ENCODE measurements at regions not wholly inside any gene's neighbourhood (a gene's known extent, or its start where the extent isn't known, plus 50 kb on each side); places are given as distances from the start of the nearest gene placed in this dataset.
"Not testable (repeated sequence)": the region's sequence is repeated elsewhere in the genome, so short reads cannot be mapped to it uniquely, and the experiment has no call there.

DNA sequence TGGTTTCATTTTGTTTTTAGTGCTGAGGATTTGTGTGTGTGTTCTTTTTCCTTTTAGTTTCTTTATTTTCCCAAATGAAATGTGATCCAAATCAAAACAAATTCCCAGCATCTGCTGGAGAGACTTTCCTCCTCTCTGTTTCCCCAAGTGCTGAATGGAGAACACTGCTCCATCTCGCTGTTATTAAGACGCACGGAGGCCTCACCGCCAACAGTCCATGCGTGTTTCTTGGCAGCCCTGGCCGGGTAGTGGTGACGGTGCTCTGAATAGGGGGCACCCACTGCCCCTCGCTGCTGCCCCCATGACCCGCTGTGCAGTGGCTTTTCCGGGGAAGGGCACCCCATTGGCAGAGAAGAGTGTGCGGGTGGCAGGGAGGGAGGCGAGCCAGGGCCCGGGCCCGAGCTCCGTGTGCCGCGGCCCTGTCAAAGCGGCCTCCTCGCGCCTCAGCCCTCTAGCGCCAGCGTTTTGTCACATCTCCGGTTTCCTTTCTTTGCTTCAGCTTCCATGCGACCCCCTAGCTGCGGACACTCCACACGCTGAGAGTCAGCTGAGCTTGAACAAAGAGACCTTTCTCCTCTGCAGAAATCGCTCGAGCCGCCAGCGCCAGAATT lies 473.7 kb upstream of the SALL3 start:
- DNase-seq (ENCODE audit: low spot score), result no peak

DNA sequence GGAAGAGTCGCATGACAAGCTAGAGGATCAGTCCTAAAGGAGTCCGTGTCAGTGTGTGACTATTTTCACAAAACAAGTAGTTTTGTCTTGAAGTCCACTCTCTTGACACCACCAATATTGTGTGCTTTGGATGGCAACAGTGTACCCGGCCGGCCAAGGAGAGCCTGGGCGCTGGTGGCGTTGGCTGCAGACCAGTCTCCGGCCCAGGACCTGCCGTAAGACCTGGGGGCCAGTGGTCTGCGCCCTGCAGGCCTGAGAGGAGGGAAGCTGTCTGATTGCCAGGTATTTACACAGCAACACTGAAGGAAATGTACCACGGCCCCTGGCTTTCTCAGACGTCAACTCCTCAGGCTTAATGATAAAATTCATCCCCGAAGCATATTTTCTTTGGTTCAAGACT lies 472.4 kb upstream of the SALL3 start:
- no peak for DNase-seq (ENCODE audit: low spot score)

DNA sequence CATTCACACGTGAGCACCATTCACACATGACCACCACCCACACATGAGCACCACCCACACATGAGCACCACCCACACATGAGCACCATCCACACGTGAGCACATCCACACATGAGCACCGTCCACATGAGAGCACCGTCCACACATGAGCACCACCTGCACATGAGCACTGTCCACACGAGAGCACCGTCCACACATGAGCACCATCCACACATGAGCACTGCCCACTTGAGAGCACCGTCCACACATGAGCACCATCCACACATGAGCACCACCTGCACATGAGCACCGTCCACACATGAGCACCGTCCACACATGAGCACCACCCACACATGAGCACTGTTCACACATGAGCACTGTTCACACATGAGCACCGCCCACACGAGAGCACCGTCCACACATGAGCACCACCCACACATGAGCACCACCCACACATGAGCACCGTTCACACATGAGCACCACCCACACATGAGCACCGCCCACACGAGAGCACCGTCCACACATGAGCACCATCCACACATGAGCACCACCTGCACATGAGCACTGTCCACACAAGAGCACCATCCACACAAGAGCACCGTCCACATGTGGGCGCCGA lies 471.3 kb upstream of the SALL3 start:
- DNase-seq (ENCODE audit: low spot score), result not testable (repeated sequence)

DNA sequence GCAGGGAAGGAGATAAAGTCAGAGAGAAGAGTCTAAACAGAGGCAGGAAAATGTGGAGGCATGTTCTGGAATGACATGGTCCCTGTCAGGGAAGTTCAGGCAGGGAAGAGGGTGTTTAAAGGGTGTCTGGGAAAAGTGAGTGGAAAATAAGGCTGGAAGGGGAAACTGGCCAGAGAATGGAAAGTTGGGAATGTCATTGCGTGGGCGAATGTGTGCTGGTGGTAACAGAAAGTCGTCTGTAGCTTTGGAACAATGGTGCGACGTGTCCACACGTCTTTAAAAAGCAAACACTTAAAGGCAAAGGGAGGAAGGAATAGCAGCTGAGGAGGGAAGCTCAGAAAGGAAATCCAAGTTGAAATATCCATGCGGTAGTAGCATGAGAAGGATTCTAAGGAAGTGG lies 469.5 kb upstream of the SALL3 start:
- DNase-seq (ENCODE audit: low spot score), result no peak

DNA sequence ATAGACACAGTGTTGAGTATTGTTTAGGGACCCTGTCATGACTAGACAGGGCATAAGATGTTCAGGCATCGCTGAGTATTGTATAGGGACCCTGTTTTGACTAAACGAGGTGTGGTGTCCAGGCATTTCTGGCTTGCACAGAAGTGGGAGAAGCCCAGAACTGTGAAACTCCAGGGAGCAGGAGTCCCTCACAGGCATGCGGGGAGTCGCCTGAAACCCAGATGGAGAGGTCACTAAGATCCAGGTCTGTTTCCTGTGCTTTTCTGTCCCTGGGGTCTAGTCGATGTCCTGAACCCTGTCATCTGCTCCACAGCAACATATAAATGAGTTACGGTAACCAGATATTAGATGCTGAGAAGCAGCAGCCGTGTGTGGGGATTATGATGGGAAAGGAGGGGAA lies 469.0 kb upstream of the SALL3 start:
- DNase-seq (ENCODE audit: low spot score), result no peak

DNA sequence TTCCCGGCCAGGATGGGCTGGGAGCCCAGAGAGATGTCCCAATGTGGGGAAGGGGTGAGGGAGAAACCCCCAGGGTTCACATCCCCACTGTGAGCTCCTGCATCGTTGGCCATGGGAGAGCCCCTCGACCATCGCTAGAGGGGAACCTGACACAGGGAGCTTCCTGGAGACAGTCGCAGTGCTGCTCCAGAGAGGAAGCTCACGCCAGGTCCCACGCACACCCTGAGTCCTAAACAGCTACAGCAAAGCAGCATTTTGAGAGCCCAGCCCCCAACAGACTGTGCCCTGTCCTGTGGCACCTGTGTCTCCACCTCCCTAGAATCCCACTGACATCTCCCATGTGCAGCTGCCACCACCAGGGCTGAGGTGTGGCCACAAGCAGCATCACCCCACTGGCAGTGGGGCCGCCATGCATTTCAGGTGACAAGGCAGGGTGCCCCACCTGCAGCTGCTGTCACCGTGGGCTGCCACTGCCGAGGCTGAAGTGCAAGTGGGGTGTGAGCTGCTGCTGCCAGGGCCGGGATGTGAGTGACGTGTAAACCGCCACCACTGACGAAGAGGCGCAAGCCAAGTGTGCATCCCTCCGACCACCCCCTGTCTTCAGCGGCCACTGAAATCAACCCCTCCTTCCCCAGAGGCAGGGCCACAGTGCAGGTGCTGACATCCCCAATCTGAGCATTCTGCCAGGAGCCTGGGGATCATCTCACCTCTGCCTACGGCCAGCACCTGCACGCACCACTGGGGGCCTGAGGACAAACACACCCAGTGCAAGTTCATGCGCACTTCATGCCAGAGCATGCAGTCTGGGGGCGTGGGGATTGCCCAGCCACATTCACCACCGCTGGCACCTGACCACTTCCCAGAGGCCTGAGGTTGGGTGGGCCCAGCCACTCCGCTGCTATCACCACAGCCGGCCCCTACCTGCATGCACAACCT lies 467.7 kb upstream of the SALL3 start:
- DNase-seq (ENCODE audit: low spot score), result no peak

DNA sequence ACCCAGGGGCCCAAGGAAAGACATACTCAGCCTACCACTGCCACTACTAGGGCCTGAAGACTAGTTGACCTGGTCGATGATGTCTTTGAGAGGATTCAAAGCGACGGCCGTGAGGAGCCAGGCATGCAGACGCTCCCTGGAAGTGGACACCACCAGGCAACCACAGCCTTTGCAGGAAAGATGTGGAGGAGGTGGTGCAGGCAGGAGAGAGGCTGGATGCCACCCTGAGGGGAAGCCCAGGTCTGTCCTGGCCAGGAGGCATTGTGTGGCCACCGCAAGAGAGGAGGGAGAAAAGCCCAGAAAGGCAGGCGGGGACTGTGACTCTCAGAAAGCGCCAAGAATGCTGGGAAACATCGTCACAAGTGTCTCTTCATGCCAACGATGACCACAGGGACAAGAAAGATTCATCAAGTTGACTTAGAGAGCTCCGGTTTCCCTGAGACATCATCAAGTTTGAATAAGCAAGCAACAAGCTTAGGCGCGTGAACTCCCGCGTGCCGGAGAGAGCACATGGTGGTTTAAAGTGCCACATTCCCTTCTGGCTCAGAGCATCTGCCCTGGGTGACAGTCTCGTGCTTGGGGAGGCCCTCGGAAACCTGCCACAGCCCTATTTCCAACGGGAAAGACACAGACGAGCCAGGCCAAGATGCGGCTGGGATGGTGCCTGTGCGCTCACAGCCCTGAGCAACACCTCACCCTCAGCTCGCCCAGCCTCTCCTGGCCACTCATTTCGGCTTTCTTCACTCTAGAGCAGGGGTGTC lies 464.5 kb upstream of the SALL3 start:
- no peak for DNase-seq (ENCODE audit: low spot score)

DNA sequence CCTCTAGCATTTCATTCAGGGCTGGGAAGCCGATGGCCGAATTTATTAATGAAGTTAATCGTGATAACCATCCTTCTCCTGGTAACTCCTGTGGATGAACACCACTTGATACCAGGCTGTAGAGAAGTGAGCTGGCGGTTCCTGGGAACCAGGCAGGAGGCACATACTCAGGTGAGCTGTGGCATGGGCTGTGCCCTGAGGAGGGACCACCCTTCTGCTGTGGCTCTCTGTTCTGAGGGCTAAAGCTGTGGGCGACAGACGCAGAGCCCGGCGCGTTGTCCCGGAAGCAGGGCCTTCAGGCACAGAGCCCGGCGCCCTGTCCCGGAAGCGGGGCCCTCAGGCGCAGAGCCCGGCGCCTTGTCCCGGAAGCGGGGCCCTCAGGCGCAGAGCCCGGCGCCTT lies 462.3 kb upstream of the SALL3 start:
- no peak for DNase-seq (ENCODE audit: low spot score)

DNA sequence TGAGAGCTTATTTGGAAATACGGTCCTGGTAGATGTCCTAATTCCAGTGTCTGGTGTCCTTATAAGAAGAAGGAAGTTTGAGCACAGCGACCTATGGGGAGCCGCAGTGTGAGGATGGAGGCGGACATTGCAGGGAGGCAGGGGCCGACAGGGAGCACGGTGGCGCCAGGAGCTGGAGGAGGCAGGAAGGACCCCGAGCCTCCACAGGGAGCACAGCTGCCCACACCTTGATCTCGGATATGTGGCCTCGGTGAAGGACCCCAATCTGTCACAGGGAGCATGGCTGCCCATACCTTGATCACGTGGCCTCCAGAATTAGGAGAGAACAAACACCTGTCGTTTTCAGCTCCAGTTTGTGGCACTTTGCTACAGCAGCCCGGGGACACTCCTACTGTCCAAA lies 461.6 kb upstream of the SALL3 start:
- no peak for DNase-seq (ENCODE audit: low spot score)

DNA sequence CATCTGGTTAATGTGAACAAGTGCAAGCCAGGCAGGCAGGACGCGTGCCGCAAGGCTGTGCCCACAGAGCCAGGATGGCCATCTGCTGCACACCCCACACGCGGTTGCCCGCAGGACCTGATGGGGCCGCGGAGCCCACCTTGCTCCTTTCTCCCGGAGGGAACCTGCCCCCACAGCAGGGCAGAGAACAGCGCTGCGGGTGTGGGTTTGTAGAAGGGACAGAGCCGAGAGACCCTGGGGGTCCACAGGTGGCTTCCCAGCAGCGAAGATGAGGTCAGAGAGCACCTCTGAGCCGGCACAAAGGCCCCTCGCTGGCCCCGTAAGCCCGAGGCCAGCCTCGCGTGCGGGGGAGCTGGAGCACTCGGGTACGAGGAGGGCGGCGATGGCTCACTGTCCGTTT lies 460.8 kb upstream of the SALL3 start:
- DNase-seq (ENCODE audit: low spot score), result no peak

DNA sequence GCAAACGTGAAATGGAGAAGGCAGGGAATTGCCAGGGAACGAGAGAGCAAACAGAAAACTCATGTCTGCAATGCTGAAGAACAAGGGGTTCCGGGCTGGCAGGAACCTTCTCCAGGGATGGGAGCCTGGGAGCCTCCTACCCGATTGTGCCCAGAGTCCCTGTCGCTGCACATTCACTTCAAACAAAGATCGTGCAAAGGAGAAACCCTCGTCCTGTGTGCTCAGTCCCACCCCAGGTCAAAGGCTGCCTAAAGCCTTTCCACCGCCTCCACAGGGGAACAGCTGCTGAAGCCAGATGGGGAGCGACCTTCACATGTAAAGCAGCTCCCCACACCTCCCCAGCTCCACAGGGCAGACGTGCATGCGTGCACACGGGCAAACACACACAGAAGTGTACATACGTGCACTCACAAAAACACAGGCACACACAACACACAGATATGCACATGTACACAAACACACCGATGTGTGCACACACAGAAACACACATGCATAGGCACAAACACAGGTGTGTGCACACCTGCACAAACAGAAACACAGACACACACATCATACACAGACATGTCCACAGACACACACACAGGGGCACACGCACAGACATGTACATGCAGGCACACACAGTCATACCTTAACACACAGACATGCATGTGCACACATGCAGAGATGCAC lies 460.1 kb upstream of the SALL3 start:
- no peak for DNase-seq (ENCODE audit: low spot score)

DNA sequence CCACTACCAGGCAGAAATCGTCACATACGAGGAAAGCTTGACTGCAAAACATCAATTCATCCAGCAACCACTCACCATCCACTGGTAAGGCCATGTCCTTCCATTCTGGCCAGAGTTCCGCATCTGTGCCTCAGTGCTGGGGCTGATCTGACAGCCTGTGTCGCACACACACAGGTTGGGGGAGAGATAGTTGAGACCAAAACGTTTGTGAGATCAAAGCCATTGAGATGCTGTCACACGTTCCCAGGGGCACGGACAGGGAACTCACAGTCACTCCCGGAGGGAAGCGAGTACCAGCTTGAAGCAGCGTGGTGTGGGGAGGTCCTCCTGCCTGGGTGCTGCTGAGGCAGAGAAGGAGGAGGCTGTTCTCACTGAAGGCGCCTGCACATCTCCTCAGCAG lies 458.5 kb upstream of the SALL3 start:
- DNase-seq (ENCODE audit: low spot score), result no peak

DNA sequence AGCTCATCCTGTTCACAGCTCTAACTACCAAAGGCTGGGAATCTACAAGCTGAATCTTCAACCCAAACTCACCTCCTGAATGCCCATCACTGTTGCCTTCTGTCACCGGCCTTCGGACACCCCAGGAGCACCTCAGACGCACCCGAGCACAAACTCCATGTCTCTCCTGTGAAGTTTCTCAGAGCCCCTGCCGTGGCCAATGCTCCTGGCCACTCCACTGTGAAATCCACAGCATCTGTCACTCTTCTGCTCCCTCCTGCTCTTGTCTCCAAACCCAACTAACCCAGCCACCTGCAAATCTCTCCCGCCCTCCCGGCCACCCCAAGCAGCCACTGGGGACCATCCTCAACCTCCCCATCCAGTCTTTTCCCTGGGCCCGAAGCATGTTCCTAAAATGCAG lies 457.9 kb upstream of the SALL3 start:
- no peak for DNase-seq (ENCODE audit: low spot score)

DNA sequence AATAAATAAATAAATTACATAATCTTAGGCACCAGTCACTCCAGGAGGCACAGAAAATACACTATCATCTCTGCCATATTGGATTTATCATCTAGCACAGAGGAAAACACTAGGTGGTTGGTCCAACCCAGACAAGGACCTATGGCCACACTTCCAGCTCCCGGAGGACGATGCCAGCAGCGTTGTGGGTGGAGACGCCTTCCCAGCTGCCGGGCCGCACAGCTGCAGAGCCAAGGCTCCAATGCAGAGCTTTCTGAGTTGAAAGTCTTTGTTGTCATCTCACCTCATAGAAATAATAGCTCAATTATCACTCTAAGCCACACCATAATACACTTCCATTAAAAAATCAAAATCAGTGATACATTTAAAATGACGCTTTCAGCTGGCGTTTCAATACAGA lies 457.1 kb upstream of the SALL3 start:
- no peak for DNase-seq (ENCODE audit: low spot score)

DNA sequence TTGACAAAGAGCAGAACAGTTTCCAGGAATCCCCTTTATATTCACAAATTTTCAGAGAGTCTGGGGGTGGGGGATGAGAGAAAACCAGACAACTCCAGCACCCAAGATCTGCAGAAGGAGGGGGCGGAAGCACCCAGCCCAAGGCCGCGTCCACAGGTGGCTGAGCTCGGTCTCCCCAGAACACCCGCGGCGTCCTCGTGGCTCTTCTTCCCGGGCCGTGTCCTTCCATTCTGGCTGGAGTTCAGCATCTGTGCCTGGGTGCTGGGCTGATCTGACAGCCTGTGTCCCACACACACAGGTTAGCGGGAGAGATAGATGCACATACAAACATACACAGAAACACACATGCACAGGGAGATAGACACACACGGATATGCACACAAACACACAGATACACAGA lies 455.8 kb upstream of the SALL3 start:
- DNase-seq (ENCODE audit: low spot score), result no peak

DNA sequence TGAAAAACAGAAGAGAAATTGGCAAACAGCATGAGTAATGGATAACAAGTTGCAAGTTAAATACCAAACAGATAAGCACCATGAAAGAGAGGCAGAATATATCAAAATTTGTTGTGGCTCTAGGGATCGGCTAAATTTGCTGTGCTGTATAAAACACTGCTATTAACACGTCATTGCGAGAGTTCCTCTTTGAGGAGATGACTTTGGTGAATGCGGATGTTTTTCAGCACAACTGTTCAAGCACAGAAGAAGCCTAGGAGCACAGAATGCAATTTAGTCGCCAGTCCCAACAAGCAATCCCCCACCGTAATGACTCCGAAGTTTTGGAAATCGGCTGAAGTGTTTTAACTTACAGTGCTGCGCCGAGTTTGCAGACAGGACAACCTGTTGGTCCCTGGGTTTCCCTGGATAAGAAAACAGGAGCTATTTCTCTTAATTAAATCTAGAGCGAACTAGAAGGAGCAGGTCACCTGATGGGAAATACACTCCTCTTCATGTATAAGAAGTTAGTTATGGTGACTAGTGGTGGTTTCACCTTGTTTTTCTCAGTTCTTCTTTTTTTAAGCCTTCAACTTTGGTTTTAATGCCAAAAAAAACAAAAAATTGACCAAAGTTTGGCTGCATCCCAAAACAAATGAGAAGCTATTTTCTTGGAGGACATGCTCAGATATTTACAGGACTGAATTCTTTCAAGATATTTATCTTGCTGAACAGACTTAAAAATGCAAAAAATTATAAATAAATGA lies 454.1 kb upstream of the SALL3 start:
- no peak for DNase-seq (ENCODE audit: low spot score)

DNA sequence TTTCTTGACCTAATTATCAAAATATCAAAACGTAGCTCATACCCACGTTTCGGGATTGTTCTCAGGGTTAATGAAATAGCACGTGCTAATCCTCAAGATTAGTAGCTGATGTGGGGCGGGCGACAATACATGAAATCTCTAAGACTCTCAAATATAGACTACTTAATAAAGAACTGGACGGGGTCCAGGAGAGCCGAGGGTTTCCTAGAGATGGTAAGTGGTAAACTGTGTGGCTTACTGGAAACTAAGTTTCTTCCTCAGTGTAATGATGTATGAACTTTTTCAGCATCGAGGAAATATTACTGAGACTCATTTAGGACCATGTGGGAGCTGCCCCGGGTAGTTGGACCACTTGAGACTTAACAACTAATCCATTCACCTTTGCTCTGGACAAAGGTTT lies 453.3 kb upstream of the SALL3 start:
- DNase-seq (ENCODE audit: low spot score), result no peak

DNA sequence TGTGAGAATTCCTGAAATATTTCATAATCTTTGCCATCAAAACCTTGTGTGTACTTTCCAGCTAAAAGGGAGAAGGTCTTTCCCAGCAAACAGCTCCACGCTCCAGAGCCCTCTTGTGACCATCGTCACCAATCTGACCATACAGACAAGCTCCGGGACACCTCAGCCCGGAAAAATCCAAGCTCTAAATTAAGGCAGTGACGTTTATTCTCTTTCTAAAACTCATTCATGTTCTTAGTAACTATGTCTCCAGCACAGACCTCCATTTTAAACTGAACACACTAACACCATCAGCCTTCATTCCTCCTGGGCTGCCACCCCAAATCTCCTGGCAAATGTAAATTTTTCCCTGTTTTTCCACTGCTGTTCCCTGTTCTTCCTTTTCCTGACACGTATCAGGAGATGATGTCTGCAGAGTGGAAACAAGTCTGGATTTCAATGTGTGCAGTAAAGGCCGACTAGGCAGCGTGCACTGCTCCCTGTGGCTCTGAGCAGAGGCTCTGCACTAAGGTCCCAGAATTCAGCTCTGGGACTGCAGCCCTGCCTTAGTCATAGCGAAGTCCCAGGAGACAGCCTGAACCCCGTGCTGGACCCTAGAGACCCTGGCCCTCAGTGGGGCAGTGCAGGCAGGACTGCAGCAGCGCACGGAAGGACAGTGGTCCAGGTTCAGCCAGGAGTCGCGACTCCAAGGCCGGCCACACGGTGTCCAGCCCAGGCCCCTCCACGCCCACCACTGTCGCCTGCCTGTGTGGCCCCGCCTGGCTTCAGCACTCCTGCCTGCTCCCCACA lies 452.5 kb upstream of the SALL3 start:
- DNase-seq (ENCODE audit: low spot score), result no peak

DNA sequence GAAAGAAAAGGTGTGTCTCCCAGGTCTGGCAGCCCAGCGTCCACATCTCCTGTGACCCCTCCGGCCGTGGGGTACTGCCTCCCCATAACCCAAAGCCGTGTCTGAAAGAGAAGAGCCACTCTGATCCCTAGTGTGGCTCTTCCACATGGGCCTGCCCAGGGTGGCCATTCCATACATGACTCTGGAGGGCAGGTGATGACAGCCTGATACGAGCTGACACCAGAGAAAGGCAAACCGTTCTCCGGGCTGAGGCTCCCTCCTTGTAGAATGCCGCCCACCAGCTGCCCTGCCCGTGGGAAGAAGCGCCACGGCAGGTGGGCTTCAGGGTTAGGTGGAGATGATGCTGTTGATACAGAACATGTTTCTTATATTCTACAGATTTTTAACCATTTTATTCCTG lies 451.6 kb upstream of the SALL3 start:
- no peak for DNase-seq (ENCODE audit: low spot score)

Measured in germinal center (tissue), 1 donor.